ENCODE measurements at regions not wholly inside any gene's neighbourhood (a gene's known extent, or its start where the extent isn't known, plus 50 kb on each side); places are given as distances from the start of the nearest gene placed in this dataset.

- no peak for TF ChIP-seq CTCF (IDR thresholded peaks at IDR 0.05)
- no peak for TF ChIP-seq POLR2A (IDR thresholded peaks at IDR 0.05)
These were observed 142.8 kb upstream of the EOLA2 start for GRCh38 chrX:150081076-150081475.

Data from right lobe of liver (tissue), 4 donors.